ENCODE measurements at regions not wholly inside any gene's neighbourhood (a gene's known extent, or its start where the extent isn't known, plus 50 kb on each side); places are given as distances from the start of the nearest gene placed in this dataset.
"Not testable (repeated sequence)": the region's sequence is repeated elsewhere in the genome, so short reads cannot be mapped to it uniquely, and the experiment has no call there.

DNA sequence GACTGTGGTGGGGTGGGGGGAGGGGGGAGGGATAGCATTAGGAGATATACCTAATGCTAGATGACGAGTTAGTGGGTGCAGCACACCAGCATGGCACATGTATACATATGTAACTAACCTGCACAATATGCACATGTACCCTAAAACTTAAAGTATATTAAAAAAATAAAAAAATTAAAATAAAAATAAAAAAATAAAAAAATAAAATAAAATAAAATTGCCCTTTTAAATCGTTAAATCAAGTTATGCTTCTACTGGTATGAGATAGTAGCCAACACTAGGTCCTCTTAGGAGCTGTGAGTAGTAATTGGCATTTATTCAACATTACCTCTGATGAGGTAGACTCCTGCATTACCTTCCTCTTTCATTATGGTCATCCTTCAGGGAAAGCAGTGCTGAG, 52.9 kb upstream of the FAM241A start:
- not testable (repeated sequence) for H3K36me3 ChIP-seq (replicated peaks; ENCODE audit: control insufficient read depth, insufficient read depth, low read length); DNase-seq; H3K4me3 ChIP-seq (ENCODE audit: insufficient read depth, low read depth, low read length); H3K27me3 ChIP-seq (ENCODE audit: control insufficient read depth, insufficient read depth, low read length)

DNA sequence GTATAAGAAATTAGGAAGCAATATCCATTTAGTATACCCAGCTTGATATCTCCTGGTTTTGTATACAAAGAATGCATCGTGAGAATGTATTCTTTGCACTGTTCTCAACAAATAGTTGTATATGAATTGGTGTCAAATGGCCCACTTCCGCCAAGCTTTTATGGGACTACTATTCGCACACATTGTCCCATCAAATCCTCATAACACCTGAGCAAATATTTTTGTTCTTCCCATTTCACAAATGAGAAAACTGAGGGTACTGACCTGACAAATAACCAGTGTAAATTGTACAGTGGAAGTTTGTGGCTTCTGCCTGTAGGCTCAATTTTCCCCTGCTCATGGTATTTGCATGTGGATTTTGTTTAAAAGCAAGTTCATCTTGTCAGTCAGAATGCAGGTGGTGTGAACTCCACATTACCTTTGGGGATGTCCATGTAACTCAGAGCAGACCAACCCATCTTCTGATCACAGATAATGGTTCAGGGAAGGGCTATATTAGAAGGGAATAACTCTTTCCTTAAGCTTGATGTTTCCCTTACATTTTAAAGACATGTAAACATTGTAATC, 51.5 kb upstream of the FAM241A start:
- Histone ChIP-seq H3K4me3 (ENCODE audit: insufficient read depth, low read depth, low read length) (no peak overlapping the region), H3K27me3 (ENCODE audit: control insufficient read depth, insufficient read depth, low read length) (no peaks in the 10 kb centered on the region; the same call in 1 of the 2 replicates), H3K36me3 (replicated peaks; ENCODE audit: control insufficient read depth, insufficient read depth, low read length) (no peaks in the 10 kb centered on the region)
- no peak for DNase-seq

GRCh38 chr4:112094330-112094729, 50.9 kb upstream of the FAM241A start:
- H3K4me3 ChIP-seq (ENCODE audit: insufficient read depth, low read depth, low read length), result no peak overlapping the region
- H3K36me3 ChIP-seq (replicated peaks; ENCODE audit: control insufficient read depth, insufficient read depth, low read length), result no peaks in the 10 kb centered on the region
- H3K27me3 ChIP-seq (ENCODE audit: control insufficient read depth, insufficient read depth, low read length), result no peaks in the 10 kb centered on the region; the same call in 1 of the 2 replicates
- no peak for DNase-seq
